ENCODE measurements at regions not wholly inside any gene's neighbourhood (a gene's known extent, or its start where the extent isn't known, plus 50 kb on each side); places are given as distances from the start of the nearest gene placed in this dataset.

- Histone ChIP-seq H3K4me3 (ENCODE audit: low read length in 3 of 3) (no peak overlapping the region), H3K36me3 (ENCODE audit: control insufficient read depth in 2 of 3, insufficient read depth in 3 of 3, low read length in 3 of 3) (no peaks in the 10 kb centered on the region), H3K27me3 (ENCODE audit: control insufficient read depth, insufficient read depth, low read length) (no peaks in the 10 kb centered on the region), H3K27ac (ENCODE audit: low read depth in 2 of 2, low read length in 2 of 2) (no peak overlapping the region), H3K9me3 (ENCODE audit: control insufficient read depth in 2 of 3, insufficient read depth in 1 of 3, low read length in 3 of 3) (no peaks in the 10 kb centered on the region), H3K9ac (ENCODE audit: low read length in 3 of 3) (no peak overlapping the region), H3K4me1 (ENCODE audit: control insufficient read depth in 2 of 3, insufficient read depth in 2 of 3, low read depth in 1 of 3, low read length in 3 of 3) (no peaks in the 10 kb centered on the region)
- no peak for DNase-seq
- TF ChIP-seq CTCF (IDR thresholded peaks at IDR 0.05; ENCODE audit: borderline replicate concordance, extremely low read depth, insufficient read depth), result no peak
- intact Hi-C loops (cut with DNase I), result no loop called here
- FAIRE-seq, result no peak
Observed at GRCh38 chr1:42046761-42047507, 106.3 kb upstream of the GUCA2B start.

DNA sequence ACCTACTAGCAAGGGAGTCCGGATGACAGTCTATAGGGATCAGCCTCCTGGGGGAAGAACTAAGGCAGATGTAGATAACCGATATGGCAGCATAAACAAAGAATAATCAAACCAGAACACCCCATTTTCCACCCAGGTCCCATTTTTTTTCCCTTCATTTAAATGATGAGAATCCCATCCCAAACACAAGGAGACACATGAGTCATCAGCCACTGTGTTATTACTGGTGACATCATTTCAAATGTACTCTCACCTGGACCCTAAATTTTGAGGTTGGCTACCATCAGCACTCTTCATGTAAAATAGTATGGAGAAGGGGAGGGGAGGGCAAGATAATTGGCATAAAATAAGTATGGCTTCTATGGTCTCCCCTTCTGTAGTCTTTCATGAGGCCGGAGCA lies 108.9 kb upstream of the GUCA2B start:
- no peak overlapping the region for H3K4me3 ChIP-seq (ENCODE audit: low read length in 3 of 3)
- H3K27ac ChIP-seq (ENCODE audit: low read depth in 2 of 2, low read length in 2 of 2), result no peak overlapping the region
- no peaks in the 10 kb centered on the region for H3K27me3 ChIP-seq (ENCODE audit: control insufficient read depth, insufficient read depth, low read length)
- H3K4me1 ChIP-seq (ENCODE audit: control insufficient read depth in 2 of 3, insufficient read depth in 2 of 3, low read depth in 1 of 3, low read length in 3 of 3), result no peaks in the 10 kb centered on the region
- no peak overlapping the region for H3K9ac ChIP-seq (ENCODE audit: low read length in 3 of 3)
- no peaks in the 10 kb centered on the region for H3K9me3 ChIP-seq (ENCODE audit: control insufficient read depth in 2 of 3, insufficient read depth in 1 of 3, low read length in 3 of 3)
- intact Hi-C loops (cut with DNase I), result no loop called here
- TF ChIP-seq CTCF (IDR thresholded peaks at IDR 0.05; ENCODE audit: borderline replicate concordance, extremely low read depth, insufficient read depth), result no peak
- H3K36me3 ChIP-seq (ENCODE audit: control insufficient read depth in 2 of 3, insufficient read depth in 3 of 3, low read length in 3 of 3), result no peaks in the 10 kb centered on the region
- DNase-seq (no peak), FAIRE-seq (no peak)

DNA sequence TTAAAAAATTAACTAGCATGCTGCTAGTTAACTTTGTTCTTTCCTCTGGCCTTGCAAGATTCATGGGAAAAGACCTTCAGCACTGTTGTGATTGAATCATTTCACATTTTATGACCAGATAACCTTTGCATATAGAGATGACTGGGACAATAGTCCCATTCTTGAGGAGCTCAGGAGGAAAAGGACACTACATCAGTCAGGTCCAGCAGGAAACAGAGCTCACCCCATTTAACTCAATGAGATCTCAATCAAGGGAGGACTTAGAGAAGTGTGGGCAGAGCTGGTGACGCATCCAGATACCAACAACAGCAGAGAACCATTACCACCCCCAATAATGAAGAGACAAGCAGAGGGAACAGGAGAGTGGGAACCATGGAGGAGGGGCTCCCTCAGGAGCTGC lies 109.4 kb upstream of the GUCA2B start:
- Histone ChIP-seq H3K27me3 (ENCODE audit: control insufficient read depth, insufficient read depth, low read length) (no peaks in the 10 kb centered on the region), H3K36me3 (ENCODE audit: control insufficient read depth in 2 of 3, insufficient read depth in 3 of 3, low read length in 3 of 3) (no peaks in the 10 kb centered on the region), H3K4me3 (ENCODE audit: low read length in 3 of 3) (no peak overlapping the region), H3K4me1 (ENCODE audit: control insufficient read depth in 2 of 3, insufficient read depth in 2 of 3, low read depth in 1 of 3, low read length in 3 of 3) (no peaks in the 10 kb centered on the region), H3K27ac (ENCODE audit: low read depth in 2 of 2, low read length in 2 of 2) (no peak overlapping the region), H3K9me3 (ENCODE audit: control insufficient read depth in 2 of 3, insufficient read depth in 1 of 3, low read length in 3 of 3) (no peaks in the 10 kb centered on the region), H3K9ac (ENCODE audit: low read length in 3 of 3) (no peak overlapping the region)
- intact Hi-C loops (cut with DNase I), result no loop called here
- FAIRE-seq (no peak), DNase-seq (no peak)
- TF ChIP-seq CTCF (IDR thresholded peaks at IDR 0.05; ENCODE audit: borderline replicate concordance, extremely low read depth, insufficient read depth), result no peak

GRCh38 chr1:42043182-42043581 lies 110.0 kb upstream of the GUCA2B start:
- no peak for TF ChIP-seq CTCF (IDR thresholded peaks at IDR 0.05; ENCODE audit: borderline replicate concordance, extremely low read depth, insufficient read depth)
- H3K36me3 ChIP-seq (ENCODE audit: control insufficient read depth in 2 of 3, insufficient read depth in 3 of 3, low read length in 3 of 3), result no peaks in the 10 kb centered on the region
- FAIRE-seq (no peak), DNase-seq (no peak)
- no peak overlapping the region for H3K9ac ChIP-seq (ENCODE audit: low read length in 3 of 3)
- no peak overlapping the region for H3K27ac ChIP-seq (ENCODE audit: low read depth in 2 of 2, low read length in 2 of 2)
- no peak overlapping the region for H3K4me3 ChIP-seq (ENCODE audit: low read length in 3 of 3)
- H3K4me1 ChIP-seq (ENCODE audit: control insufficient read depth in 2 of 3, insufficient read depth in 2 of 3, low read depth in 1 of 3, low read length in 3 of 3), result no peaks in the 10 kb centered on the region
- intact Hi-C loops (cut with DNase I), result no loop called here
- no peaks in the 10 kb centered on the region for H3K9me3 ChIP-seq (ENCODE audit: control insufficient read depth in 2 of 3, insufficient read depth in 1 of 3, low read length in 3 of 3)
- no peaks in the 10 kb centered on the region for H3K27me3 ChIP-seq (ENCODE audit: control insufficient read depth, insufficient read depth, low read length)

All from kidney (tissue), 13 donors.